ENCODE measurements at regions not wholly inside any gene's neighbourhood (a gene's known extent, or its start where the extent isn't known, plus 50 kb on each side); places are given as distances from the start of the nearest gene placed in this dataset.

DNA sequence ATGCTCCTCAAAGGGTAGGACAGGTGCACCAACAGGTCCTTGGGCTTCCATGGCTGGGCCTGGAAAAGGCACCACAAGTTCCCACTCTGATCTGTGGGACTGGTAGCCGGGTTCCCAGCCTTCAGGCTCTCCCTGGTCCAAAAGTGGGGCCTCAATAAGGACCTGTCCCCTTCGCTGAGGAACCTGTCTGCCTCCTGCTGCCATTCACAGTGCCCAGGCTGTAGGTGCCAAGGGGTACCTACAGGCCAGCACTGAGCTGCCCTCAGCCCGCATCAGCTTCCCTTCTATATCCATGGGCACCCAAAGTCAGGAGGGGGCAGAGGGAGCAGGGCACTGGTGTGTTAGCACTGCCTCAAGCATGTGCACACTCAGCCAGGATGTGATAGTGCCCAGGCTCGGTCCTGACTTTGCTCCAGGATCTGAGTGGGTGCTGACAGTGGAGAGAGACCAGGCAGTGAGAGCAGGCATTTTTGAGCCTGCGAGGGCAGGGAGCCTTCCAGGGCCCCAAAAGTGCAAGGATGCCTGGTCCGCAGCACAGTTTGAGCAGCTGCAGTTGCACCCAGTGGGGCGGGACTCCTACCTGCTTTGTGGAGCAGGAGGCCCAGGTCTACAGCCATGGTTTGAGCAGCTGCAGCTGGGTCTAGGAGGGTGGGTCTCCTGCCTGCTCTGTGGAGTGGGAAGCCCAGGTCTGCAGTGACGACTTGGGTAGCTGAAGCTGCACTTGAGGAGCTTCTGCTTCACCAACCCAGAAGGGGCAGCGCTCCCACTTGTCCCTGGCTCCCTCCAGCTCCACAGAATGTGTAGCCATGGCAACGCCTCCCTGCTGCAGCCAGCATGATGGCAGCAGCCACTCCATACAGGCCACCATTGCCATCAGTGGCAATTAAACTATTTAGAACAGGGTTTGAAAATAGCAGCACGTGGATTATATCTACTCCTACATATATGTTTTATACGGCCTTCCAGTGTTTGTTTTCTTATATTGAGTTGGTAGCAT, 376.4 kb downstream of the KCTD8 start:
- 82 to 87% methylated on average over 10 to 11 of the region's 12 CpGs for WGBS, 2 donors
- no peak for TF ChIP-seq POLR2A (IDR thresholded peaks at IDR 0.05)
- no peak for TF ChIP-seq CTCF (IDR thresholded peaks at IDR 0.05)
- intact Hi-C loops (cut with DNase I; ENCODE audit: low total_unique reads), result no loop called here
- no peak overlapping the region for H3K4me3 ChIP-seq (ENCODE audit: low read depth, poor library complexity, severe bottlenecking)
- DNase-seq (ENCODE audit: low spot score in 2 of 2), result no peak

GRCh38 chr4:44086753-44087152, 361.9 kb downstream of the KCTD8 start:
- DNase-seq (ENCODE audit: low spot score in 2 of 2), result no peak
- intact Hi-C loops (cut with DNase I; ENCODE audit: low total_unique reads), result no loop called here
- TF ChIP-seq POLR2A (IDR thresholded peaks at IDR 0.05) (no peak), CTCF (IDR thresholded peaks at IDR 0.05) (no peak)
- H3K4me3 ChIP-seq (ENCODE audit: low read depth, poor library complexity, severe bottlenecking), result no peak overlapping the region

- intact Hi-C loops (cut with DNase I; ENCODE audit: low total_unique reads), result no loop called here
- no peak overlapping the region for H3K4me3 ChIP-seq (ENCODE audit: low read depth, poor library complexity, severe bottlenecking)
- no peak for TF ChIP-seq POLR2A (IDR thresholded peaks at IDR 0.05)
- TF ChIP-seq CTCF (IDR thresholded peaks at IDR 0.05), result no peak
- no peak for DNase-seq (ENCODE audit: low spot score in 2 of 2)
Measured at GRCh38 chr4:44093390-44093789, 355.2 kb downstream of the KCTD8 start.

- TF ChIP-seq POLR2A (IDR thresholded peaks at IDR 0.05), result no peak
- no peak for TF ChIP-seq CTCF (IDR thresholded peaks at IDR 0.05)
- DNase-seq (ENCODE audit: low spot score in 2 of 2), result no peak
- no peak overlapping the region for H3K4me3 ChIP-seq (ENCODE audit: low read depth, poor library complexity, severe bottlenecking)
- intact Hi-C loops (cut with DNase I; ENCODE audit: low total_unique reads), result no loop called here
- 85 to 88% methylated on average over 7 of the region's 7 CpGs for WGBS, 2 donors
Measured at GRCh38 chr4:44098973-44099372, 349.6 kb downstream of the KCTD8 start.

GRCh38 chr4:44100456-44100855, 348.2 kb downstream of the KCTD8 start:
- no peak overlapping the region for H3K4me3 ChIP-seq (ENCODE audit: low read depth, poor library complexity, severe bottlenecking)
- WGBS, 2 donors, result 76 to 84% methylated on average over 6 of the region's 6 CpGs
- no peak for DNase-seq (ENCODE audit: low spot score in 2 of 2)
- intact Hi-C loops (cut with DNase I; ENCODE audit: low total_unique reads), result no loop called here
- TF ChIP-seq CTCF (IDR thresholded peaks at IDR 0.05), result no peak
- TF ChIP-seq POLR2A (IDR thresholded peaks at IDR 0.05), result no peak
